ENCODE measurements at regions not wholly inside any gene's neighbourhood (a gene's known extent, or its start where the extent isn't known, plus 50 kb on each side); places are given as distances from the start of the nearest gene placed in this dataset.

DNA sequence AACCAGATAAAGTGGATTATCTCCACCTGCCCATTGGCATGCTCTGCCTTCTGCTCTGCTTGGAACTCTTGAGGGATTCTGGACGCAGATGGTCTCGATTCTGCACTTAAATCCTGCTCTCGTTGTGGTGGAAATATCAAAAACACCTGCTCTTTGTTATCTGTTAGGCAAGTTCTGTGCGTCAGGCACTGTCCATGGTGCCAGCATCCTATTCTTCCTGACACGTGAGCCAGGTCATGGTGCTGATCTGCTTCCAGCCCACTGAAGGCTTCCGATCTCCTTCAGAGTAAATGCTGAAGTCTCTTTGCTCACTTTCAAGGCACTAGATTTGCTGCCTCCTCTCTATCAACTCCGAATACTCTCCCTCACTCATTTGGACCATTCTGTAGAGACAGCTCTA, 505.6 kb downstream of the HTR7 start:
- peak; percentile 82 for FAIRE-seq

DNA sequence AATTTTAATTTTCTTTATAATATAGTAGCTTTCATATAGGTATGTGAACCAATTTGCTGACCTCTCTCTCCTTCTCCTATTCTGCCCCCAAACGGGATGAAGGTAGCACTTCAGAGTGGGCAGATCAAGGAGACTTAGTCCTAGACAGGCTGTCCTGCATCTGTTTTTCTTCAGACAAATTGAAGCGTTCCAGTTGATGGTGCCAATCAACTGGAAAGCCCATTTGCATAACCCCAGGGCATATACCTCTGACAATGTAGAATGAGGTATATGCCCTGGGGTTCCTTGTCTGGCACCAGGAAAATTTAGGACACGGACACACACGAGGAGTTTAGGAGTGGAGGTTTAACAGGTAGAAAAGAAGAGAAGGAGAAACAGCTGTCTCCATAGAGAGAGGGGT, 502.9 kb downstream of the HTR7 start:
- FAIRE-seq (no peak), DNase-seq (ENCODE audit: low read depth) (no peak)
- Histone ChIP-seq H3K27me3 (ENCODE audit: control insufficient read depth, insufficient read depth, low read length) (no peaks in the 10 kb centered on the region), H3K36me3 (ENCODE audit: control insufficient read depth, insufficient read depth, low read length) (no peaks in the 10 kb centered on the region), H3K4me3 (ENCODE audit: low read depth, low read length) (no peak overlapping the region)
- TF ChIP-seq, protein P1, sequence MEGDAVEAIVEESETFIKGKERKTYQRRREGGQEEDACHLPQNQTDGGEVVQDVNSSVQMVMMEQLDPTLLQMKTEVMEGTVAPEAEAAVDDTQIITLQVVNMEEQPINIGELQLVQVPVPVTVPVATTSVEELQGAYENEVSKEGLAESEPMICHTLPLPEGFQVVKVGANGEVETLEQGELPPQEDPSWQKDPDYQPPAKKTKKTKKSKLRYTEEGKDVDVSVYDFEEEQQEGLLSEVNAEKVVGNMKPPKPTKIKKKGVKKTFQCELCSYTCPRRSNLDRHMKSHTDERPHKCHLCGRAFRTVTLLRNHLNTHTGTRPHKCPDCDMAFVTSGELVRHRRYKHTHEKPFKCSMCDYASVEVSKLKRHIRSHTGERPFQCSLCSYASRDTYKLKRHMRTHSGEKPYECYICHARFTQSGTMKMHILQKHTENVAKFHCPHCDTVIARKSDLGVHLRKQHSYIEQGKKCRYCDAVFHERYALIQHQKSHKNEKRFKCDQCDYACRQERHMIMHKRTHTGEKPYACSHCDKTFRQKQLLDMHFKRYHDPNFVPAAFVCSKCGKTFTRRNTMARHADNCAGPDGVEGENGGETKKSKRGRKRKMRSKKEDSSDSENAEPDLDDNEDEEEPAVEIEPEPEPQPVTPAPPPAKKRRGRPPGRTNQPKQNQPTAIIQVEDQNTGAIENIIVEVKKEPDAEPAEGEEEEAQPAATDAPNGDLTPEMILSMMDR (IDR thresholded peaks at IDR 0.05; ENCODE audit: insufficient read depth, low read length, severe bottlenecking): no peak

More for the DNA sequence above, 505.6 kb downstream of the HTR7 start:
- DNase-seq (ENCODE audit: low read depth): peak; percentile 22
- no peaks in the 10 kb centered on the region for H3K36me3 ChIP-seq (ENCODE audit: control insufficient read depth, insufficient read depth, low read length)
- no peak overlapping the region for H3K4me3 ChIP-seq (ENCODE audit: low read depth, low read length)
- TF ChIP-seq, protein P1 (IDR thresholded peaks at IDR 0.05; ENCODE audit: insufficient read depth, low read length, severe bottlenecking): no peak
- H3K27me3 ChIP-seq (ENCODE audit: control insufficient read depth, insufficient read depth, low read length): no peaks in the 10 kb centered on the region

DNA sequence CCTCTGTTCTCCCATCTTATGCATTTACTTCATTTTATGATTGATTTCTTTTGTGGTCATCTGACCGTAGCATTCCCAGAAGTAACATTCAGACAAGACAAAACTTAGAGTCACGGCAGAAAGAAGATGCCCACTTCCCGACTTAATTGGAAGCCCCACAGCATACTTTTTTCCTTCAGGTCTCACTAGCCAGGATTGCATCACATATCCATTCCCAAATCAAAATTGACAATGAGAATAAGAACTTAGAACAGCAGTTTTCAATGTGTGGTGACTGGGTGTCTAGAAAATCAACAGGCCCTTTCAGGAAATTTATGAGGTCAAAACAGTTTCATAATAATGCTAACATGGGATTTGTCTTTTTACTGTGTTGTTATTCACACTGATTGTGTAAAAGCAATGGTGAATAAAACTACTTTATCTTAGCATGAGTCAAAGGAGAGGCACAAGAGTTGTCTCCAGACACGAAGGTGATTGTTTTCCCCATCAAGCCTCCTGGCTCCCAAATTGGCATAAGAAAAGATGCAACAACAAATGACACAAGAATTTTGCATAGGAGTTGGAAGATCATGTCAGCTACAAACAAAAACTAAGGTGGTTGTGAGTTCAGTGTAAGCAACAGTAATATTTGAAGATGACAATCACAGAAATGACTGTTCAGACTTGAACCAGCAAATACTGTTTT, 493.9 kb downstream of the HTR7 start:
- FAIRE-seq: no peak
- Histone ChIP-seq H3K4me3 (ENCODE audit: low read depth, low read length) (no peak overlapping the region), H3K27me3 (ENCODE audit: control insufficient read depth, insufficient read depth, low read length) (no peaks in the 10 kb centered on the region), H3K36me3 (ENCODE audit: control insufficient read depth, insufficient read depth, low read length) (no peaks in the 10 kb centered on the region)
- no peak for DNase-seq (ENCODE audit: low read depth)
- TF ChIP-seq, protein P1 (IDR thresholded peaks at IDR 0.05; ENCODE audit: insufficient read depth, low read length, severe bottlenecking): no peak

DNA sequence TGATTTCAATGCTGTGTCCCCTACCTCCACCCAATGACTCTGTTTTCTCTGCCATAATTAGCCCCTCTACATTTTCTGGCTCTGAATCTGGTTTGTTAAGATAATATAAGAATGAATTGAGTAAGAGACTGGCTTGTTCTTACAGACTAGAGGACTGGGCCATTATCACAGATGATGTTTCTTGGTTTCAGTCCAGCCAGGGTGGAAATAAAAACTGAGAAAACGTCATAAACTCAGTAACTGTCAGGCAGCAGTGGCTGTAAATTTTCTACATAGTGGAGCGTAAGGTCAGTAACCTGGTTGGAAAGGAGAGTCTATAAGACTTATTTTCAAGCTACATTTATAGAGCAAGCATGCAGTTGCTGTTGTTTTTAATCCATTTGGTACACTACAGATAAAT, 485.4 kb downstream of the HTR7 start:
- Histone ChIP-seq H3K4me3 (ENCODE audit: low read depth, low read length) (no peak overlapping the region), H3K36me3 (ENCODE audit: control insufficient read depth, insufficient read depth, low read length) (no peaks in the 10 kb centered on the region), H3K27me3 (ENCODE audit: control insufficient read depth, insufficient read depth, low read length) (no peaks in the 10 kb centered on the region)
- DNase-seq (ENCODE audit: low read depth) (no peak), FAIRE-seq (no peak)
- TF ChIP-seq, protein P1 (IDR thresholded peaks at IDR 0.05; ENCODE audit: insufficient read depth, low read length, severe bottlenecking): no peak

DNA sequence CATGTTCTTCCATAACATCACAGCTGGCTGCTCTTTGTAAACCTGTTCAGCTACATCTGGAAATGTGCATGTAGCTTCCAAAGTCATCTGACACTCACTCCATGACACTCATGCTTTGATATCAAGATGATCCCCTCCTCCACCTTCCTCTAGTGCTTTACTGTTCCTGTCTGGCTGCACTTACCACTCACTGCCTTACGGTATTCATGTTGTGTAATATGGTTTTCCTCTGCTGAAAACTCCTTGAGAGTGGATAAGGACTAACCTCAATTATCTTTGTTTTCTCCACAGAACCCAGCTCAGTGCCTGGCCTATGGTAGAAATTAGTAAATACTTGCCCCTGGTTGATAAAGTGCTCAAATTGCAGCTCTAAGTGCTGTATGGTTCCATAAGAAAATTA, 483.9 kb downstream of the HTR7 start:
- H3K27me3 ChIP-seq (ENCODE audit: control insufficient read depth, insufficient read depth, low read length): no peaks in the 10 kb centered on the region
- no peak for FAIRE-seq
- no peak for DNase-seq (ENCODE audit: low read depth)
- no peaks in the 10 kb centered on the region for H3K36me3 ChIP-seq (ENCODE audit: control insufficient read depth, insufficient read depth, low read length)
- TF ChIP-seq, protein P1 (IDR thresholded peaks at IDR 0.05; ENCODE audit: insufficient read depth, low read length, severe bottlenecking): no peak
- no peak overlapping the region for H3K4me3 ChIP-seq (ENCODE audit: low read depth, low read length)

DNA sequence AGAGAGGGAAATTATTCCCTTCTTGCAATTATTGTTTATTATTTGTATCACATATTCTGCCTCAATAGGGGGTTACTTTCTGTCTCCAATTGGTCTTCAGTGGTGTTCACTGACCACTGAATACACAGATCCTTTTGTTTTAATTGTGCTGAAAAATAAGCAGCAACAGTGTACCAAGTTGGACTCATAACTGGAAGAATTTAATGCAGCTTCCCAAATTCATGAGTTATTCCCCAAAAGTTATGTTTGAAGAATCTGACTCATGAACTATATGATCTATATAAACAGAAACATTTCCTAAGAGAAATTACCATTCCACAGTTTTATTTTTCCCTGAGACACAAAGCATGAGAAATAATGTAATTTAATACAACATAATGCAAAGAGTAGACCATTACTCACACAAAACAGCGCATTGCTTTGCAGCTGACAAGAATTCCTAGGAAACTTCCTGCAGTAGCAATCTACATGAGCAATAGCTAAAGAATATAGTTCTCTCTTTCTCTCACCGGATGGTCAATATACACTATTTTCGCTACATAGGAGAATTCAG, 479.2 kb downstream of the HTR7 start:
- FAIRE-seq (no peak), DNase-seq (ENCODE audit: low read depth) (peak; percentile 25)
- TF ChIP-seq, protein P1 (IDR thresholded peaks at IDR 0.05; ENCODE audit: insufficient read depth, low read length, severe bottlenecking): no peak
- Histone ChIP-seq H3K27me3 (ENCODE audit: control insufficient read depth, insufficient read depth, low read length) (no peaks in the 10 kb centered on the region), H3K4me3 (ENCODE audit: low read depth, low read length) (no peak overlapping the region), H3K36me3 (ENCODE audit: control insufficient read depth, insufficient read depth, low read length) (no peaks in the 10 kb centered on the region)
